Endothelial cell of umbilical vein (primary cell): ENCODE measurements at regions not wholly inside any gene's neighbourhood (a gene's known extent, or its start where the extent isn't known, plus 50 kb on each side); places are given as distances from the start of the nearest gene placed in this dataset.

Experiments
- BruUV-seq: library from RNA; stranded (reverse); fragments of 400-500 nt; replicated peaks from 2 replicates; lab custom pipeline; 2021; lab: Mats Ljungman, UMichigan
- CTCF ChIA-PET: fragments of 300-600, 350-600 bp; sonication (Branson Sonifier 250); formaldehyde crosslinking; loops from one replicate; lab custom pipeline; 2021; ENCODE audit warnings: antibody characterized with exemption, inconsistent platforms; lab: Charles Lee
- POLR2A ChIA-PET: fragments of 300-600, 350-600 bp; sonication (Branson Sonifier 250); formaldehyde crosslinking; loops from one replicate; lab custom pipeline; 2021; ENCODE audit warnings: antibody characterized with exemption, inconsistent platforms; lab: Charles Lee
- DNase-seq: peaks from one replicate; pipeline ENCODE4 v3.0.0-alpha.2; 2011; ENCODE audit warnings: low read depth, low spot score
- FAIRE-seq: peaks from 2 replicates; lab custom pipeline; 2011; peaks lifted over from hg19 to GRCh38; lab: Jason Lieb, UNC
- H2AFZ ChIP-seq: 2 replicates; pipeline ENCODE4 v1.6.0; 2012; ENCODE audit warnings: low read depth, low read length, control low read depth, inconsistent platforms
- H3K27ac ChIP-seq: 2 replicates; pipeline ENCODE4 v1.5.1; 2011; ENCODE audit warnings: low read depth, mild to moderate bottlenecking, control low read depth, low read length, moderate library complexity; ENCODE audit not compliant: insufficient read depth
- H3K27me3 ChIP-seq, 2 experiments: 2 replicates each; pipeline versions ENCODE4 v1.6.0 to v1.6.1; 2011; ENCODE audit warnings: low read length in 2 of 2, mixed read lengths in 1 of 2; ENCODE audit not compliant: control insufficient read depth in 2 of 2, insufficient read depth in 2 of 2
- H3K36me3 ChIP-seq, 2 experiments: 2 replicates in 1 of 2; 3 replicates in 1 of 2; pipeline ENCODE4 v1.5.1; 2011; ENCODE audit warnings: low read length in 2 of 2, mild to moderate bottlenecking in 1 of 2, moderate library complexity in 1 of 2; ENCODE audit not compliant: control insufficient read depth in 2 of 2, insufficient read depth in 2 of 2; ENCODE audit errors: extremely low read depth in 1 of 2
- H3K4me1 ChIP-seq: 3 replicates; pipeline ENCODE4 v1.5.1; 2011; ENCODE audit warnings: mild to moderate bottlenecking, low read length; ENCODE audit not compliant: control insufficient read depth, insufficient read depth; ENCODE audit errors: extremely low read depth
- H3K4me2 ChIP-seq: 2 replicates; pipeline ENCODE4 v1.6.1; 2011; ENCODE audit warnings: low read length, control low read depth, mixed read lengths; ENCODE audit not compliant: insufficient read depth
- H3K4me3 ChIP-seq, 3 experiments: fragments of 200-600 bp in 1 of 3; sonication (generic), shearing (Covaris generic) in 1 of 3; replicated peaks in 1 of 3; 2 replicates each; pipeline ENCODE4 v1.5.1; 2011 to 2016; ENCODE audit warnings: control low read depth in 3 of 3, low read length in 3 of 3, mild to moderate bottlenecking in 2 of 3, inconsistent platforms in 1 of 3, low read depth in 1 of 3, moderate library complexity in 1 of 3; ENCODE audit not compliant: insufficient read depth in 1 of 3
- H3K79me2 ChIP-seq: 2 replicates; pipeline ENCODE4 v1.6.0; 2012; ENCODE audit warnings: low read length, inconsistent platforms; ENCODE audit not compliant: control insufficient read depth, insufficient read depth
- H3K9ac ChIP-seq: replicated peaks from 2 replicates; pipeline ENCODE3; 2011; ENCODE audit warnings: low read length, control low read depth; ENCODE audit not compliant: insufficient read depth; ENCODE audit errors: extremely low read depth
- H3K9me1 ChIP-seq: replicated peaks from 3 replicates; pipeline ENCODE4 v1.6.0; 2011; ENCODE audit warnings: mild to moderate bottlenecking, low read length; ENCODE audit not compliant: control insufficient read depth, insufficient read depth; ENCODE audit errors: extremely low read depth
- H3K9me3 ChIP-seq: replicated peaks from 2 replicates; pipeline ENCODE4 v1.5.1; 2012; ENCODE audit warnings: low read length, inconsistent platforms; ENCODE audit not compliant: control insufficient read depth, insufficient read depth
- H4K20me1 ChIP-seq: replicated peaks from 2 replicates; pipeline ENCODE3; 2011; ENCODE audit warnings: mild to moderate bottlenecking, low read length; ENCODE audit not compliant: control insufficient read depth, insufficient read depth; ENCODE audit errors: extremely low read depth
- CTCF ChIP-seq, 2 donors: IDR thresholded peaks; 1 replicate in 1 of 2; 2 replicates in 1 of 2; pipeline ENCODE4 v1.5.1; 2011; ENCODE audit warnings: low read length in 2 of 2, mild to moderate bottlenecking in 2 of 2, moderate library complexity in 2 of 2, control low read depth in 1 of 2, inconsistent platforms in 1 of 2, low read depth in 1 of 2; ENCODE audit not compliant: insufficient read depth in 1 of 2; ENCODE audit errors: extremely low read depth in 1 of 2
- EZH2 ChIP-seq: IDR thresholded peaks from 2 replicates; pipeline ENCODE4 v1.6.1; 2012; ENCODE audit warnings: borderline replicate concordance, low read depth, mild to moderate bottlenecking, moderate library complexity, low read length, inconsistent platforms; ENCODE audit not compliant: severe bottlenecking
- FOS ChIP-seq: IDR thresholded peaks from 2 replicates; pipeline ENCODE4 v1.6.1; 2011; ENCODE audit warnings: mild to moderate bottlenecking, low read length, moderate library complexity, borderline replicate concordance; ENCODE audit not compliant: insufficient read depth
- GATA2 ChIP-seq: IDR thresholded peaks from 2 replicates; pipeline ENCODE4 v1.7.0; 2011; ENCODE audit warnings: low read depth, mild to moderate bottlenecking, moderate library complexity, mixed read lengths, low read length; ENCODE audit not compliant: insufficient read length, insufficient read depth
- JUN ChIP-seq: IDR thresholded peaks from 2 replicates; pipeline ENCODE4 v1.6.1; 2011; ENCODE audit warnings: borderline replicate concordance, low read depth; ENCODE audit not compliant: insufficient read length, insufficient read depth
- MAX ChIP-seq: IDR thresholded peaks from 2 replicates; pipeline ENCODE4 v1.6.1; 2011; ENCODE audit not compliant: insufficient read depth, insufficient read length
- MYC ChIP-seq: IDR thresholded peaks from one replicate; pipeline ENCODE4 v1.6.1; 2011; ENCODE audit warnings: mild to moderate bottlenecking, low read depth, low read length
- POLR2A ChIP-seq: IDR thresholded peaks from 2 replicates; pipeline ENCODE4 v1.6.1; 2012; ENCODE audit warnings: low read depth, mild to moderate bottlenecking, control low read depth, low read length
- POLR2AphosphoS5 ChIP-seq: IDR thresholded peaks from 2 replicates; pipeline ENCODE4 v1.6.1; 2012; ENCODE audit warnings: low read depth, mild to moderate bottlenecking, control low read depth, low read length, moderate library complexity; ENCODE audit not compliant: insufficient read depth
- dilution Hi-C: fragments of 300-500 bp; cut with MboI; formaldehyde crosslinking; loops from one replicate; pipeline ENCODE4 v1.15.0; 2019; ENCODE audit warnings: low sequenced_read_pairs; ENCODE audit not compliant: extremely low pct_ligation_motif_present
- intact Hi-C: fragments of 100-400 bp; cut with micrococcal nuclease; formaldehyde crosslinking; loops from one replicate; pipeline ENCODE4 v1.10.0; 2022

DNA sequence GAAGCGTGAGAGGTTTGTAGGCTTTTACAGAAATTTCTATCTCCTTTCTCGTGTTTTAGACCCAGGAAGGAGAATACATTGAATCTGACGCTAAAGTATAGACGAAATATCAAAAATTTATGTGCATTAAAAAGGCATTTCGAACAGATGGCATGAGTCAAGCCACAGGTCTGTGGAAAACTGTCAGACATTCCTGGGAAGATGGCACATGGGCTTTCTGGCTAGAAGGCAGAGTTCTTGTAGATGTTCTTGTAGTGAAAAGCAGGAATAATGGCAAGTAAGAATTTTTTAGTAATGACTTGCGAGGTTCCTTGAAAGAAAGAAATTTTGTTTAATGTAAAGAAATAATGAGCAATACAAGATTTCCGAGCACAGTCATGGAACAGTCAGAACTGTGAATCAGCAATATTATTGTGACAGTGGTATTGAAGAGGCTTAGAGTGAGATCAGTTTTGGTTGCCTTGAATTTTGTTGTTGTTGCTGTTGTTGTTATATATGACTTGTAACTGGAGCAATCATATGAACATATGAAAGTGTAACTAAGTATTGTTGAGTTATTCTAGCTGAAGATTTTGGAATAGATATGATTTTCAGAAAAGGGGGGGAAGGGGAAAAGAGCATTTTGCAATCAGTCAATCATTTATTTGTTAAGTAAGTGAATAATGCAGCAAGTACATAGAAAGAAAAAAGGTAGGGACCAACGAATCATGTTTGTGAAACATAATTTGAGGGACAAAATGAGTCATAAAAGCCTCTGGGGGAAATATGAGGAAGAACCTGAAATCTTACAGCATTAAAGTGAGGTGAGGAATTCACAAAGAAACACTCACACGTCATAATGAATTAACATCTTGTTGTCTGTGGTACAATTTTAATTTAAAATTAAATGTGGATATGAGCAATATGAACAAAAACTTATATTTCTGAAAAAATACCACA lies 339.0 kb upstream of the CTNND2 start:
- dilution Hi-C loops (no loop called here), intact Hi-C loops (no loop called here)
- Histone ChIP-seq H3K4me2 (no peak overlapping the region), H4K20me1 (no peaks in the 10 kb centered on the region), H3K4me1 (no peaks in the 10 kb centered on the region), H3K9me1 (no peaks in the 10 kb centered on the region), H3K27ac (no peak overlapping the region), H3K9me3 (peaks cover 2% of the 10 kb centered on the region), H3K9ac (no peak overlapping the region), H3K36me3 (no peaks in the 10 kb centered on the region), H3K27me3 (no peaks in the 10 kb centered on the region), H3K4me3 (no peak overlapping the region), H2AFZ (no peak overlapping the region), H3K79me2 (no peaks in the 10 kb centered on the region)
- no peak for TF ChIP-seq POLR2AphosphoS5
- TF ChIP-seq POLR2A = no peak
- TF ChIP-seq MAX = no peak
- TF ChIP-seq CTCF (IDR thresholded peaks at IDR 0.05; ENCODE audit: extremely low read depth in 1 of 2, insufficient read depth in 1 of 2, low read depth in 1 of 2, low read length in 2 of 2) = no peak
- no peak for TF ChIP-seq JUN
- no peak for TF ChIP-seq EZH2
- TF ChIP-seq FOS = no peak
- TF ChIP-seq MYC = no peak
- TF ChIP-seq GATA2 = no peak
- FAIRE-seq (no peak), DNase-seq (no peak)
- no TSS peak for BruUV-seq
- ChIA-PET POLR2A (no interaction called here), CTCF (no interaction called here)
